Body of pancreas (tissue), 4 donors: ENCODE measurements at regions not wholly inside any gene's neighbourhood (a gene's known extent, or its start where the extent isn't known, plus 50 kb on each side); places are given as distances from the start of the nearest gene placed in this dataset.

Source experiments
- CTCF ChIP-seq, 7 experiments: fragments of 450-650 bp in 4 of 7; fragments of 200-600 bp in 3 of 7; sonication (generic) in 3 of 7; IDR thresholded peaks; one replicate each; pipeline ENCODE4 v1.5.1; 2016 to 2019; ENCODE audit warnings: antibody characterized with exemption in 7 of 7
- POLR2A ChIP-seq, 3 donors: fragments of 450-650 bp; IDR thresholded peaks; one replicate each; pipeline ENCODE4 v1.6.1; 2016; ENCODE audit warnings: antibody characterized with exemption in 3 of 3, mild to moderate bottlenecking in 2 of 3

GRCh38 chr13:48148454-48148853, 53.5 kb upstream of the MED4 start:
- TF ChIP-seq CTCF (IDR thresholded peaks at IDR 0.05), result no peak
- TF ChIP-seq POLR2A (IDR thresholded peaks at IDR 0.05), result no peak
